ENCODE measurements at regions not wholly inside any gene's neighbourhood (a gene's known extent, or its start where the extent isn't known, plus 50 kb on each side); places are given as distances from the start of the nearest gene placed in this dataset.
"Not testable (repeated sequence)": the region's sequence is repeated elsewhere in the genome, so short reads cannot be mapped to it uniquely, and the experiment has no call there.

DNA sequence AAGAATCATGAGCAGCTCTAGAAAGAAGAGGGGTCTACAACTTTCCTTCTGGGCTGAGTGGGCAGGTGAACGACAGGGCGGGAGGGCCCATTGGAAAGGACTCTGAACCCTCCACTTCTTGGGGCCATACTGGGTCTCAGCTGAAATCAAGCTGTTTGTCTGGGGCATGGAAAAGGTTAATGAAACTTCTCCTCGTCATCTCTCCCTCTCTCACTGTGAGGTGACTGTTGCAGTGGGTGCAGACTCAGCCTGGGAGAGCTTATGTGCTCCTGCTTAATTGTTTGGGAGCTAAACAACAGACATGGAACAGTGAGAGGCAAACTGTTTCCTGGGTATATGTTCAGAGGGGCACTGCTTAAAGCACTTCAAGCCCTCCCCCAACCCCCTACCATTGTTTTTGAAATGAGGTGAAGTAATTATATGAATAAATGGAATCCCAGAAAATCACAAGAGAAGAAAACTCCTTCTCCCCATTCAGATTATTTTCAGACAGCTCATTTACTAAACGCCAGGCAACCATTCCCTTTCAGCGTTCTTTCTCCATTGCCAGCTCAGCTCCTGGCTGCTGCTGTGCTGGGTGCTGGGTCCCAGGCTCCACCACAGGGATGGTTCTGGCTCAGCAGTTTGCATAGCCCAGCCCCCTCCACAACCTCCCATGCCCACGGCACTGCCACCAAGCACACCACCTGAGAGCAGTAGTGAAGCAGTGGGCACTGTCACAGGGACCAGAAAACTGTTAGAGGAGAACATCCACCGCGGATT, 444.9 kb upstream of the TBL1XR1 start:
- Histone ChIP-seq H3K27ac (no peak overlapping the region), H3K36me3 (no peaks in the 10 kb centered on the region), H3K9me3 (replicated peaks) (no peaks in the 10 kb centered on the region), H3K27me3 (no peaks in the 10 kb centered on the region), H3K4me3 (no peak overlapping the region), H3K4me1 (no peaks in the 10 kb centered on the region)
- no peak for DNase-seq

DNA sequence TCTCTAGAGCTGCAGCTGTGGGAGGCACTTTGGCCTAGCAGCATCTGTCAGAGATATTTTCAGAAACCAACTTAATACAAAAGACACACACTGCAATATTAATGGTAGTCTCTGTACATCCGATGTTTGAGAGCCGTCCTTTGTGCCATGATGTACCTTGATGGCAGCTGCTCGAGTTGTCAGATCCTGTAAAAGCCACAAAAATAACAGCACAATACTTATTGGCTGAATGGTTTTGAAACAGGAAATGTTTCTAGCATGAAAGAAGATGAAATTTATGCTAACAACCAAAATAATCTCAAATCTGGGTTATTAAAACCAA, 445.5 kb upstream of the TBL1XR1 start:
- Histone ChIP-seq H3K9me3 (replicated peaks) (no peaks in the 10 kb centered on the region), H3K27me3 (no peaks in the 10 kb centered on the region), H3K4me1 (no peaks in the 10 kb centered on the region), H3K36me3 (no peaks in the 10 kb centered on the region), H3K4me3 (no peak overlapping the region), H3K27ac (no peak overlapping the region)
- DNase-seq: no peak

DNA sequence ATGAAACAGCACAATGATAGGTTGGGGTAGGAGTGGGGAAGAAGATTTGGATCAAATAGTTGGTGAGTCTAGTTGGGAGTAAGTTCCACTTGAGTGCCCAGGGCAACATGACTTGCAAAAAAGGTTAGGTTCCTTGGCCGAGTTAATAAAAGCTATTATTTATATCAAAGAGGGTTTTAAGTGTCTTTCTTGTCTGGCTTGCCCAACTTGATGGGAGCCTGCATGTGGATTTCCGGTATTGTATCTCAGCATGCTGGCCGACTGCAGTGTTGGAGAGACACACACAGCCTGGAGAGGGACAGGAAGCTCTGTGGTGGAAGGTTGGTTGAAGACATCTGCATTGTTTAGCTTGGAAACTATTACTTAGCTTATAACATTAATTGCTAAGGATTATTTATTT, 449.5 kb upstream of the TBL1XR1 start:
- Histone ChIP-seq H3K9me3 (replicated peaks) (no peaks in the 10 kb centered on the region), H3K27ac (no peak overlapping the region), H3K36me3 (no peaks in the 10 kb centered on the region), H3K27me3 (no peaks in the 10 kb centered on the region), H3K4me3 (no peak overlapping the region), H3K4me1 (no peaks in the 10 kb centered on the region)
- no peak for DNase-seq

DNA sequence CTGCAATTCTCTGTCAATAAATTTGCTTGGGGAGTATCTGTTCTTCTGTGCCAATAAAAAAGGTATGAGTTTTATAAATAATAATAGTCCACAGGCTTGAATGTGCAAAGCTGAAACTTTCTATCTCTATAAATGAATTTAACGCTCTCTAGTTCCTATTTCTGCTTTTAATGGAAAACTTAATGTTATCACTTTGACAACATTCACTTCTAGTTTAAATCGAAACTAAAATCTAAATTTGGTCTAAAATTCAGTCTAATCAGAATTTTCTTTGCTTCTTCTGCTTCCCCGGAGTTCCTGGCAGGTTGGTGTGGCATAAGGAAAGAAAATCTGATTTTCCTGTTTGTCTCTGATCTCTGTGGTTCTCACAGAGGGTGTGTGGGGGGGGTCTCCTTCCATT, 450.1 kb upstream of the TBL1XR1 start:
- H3K36me3 ChIP-seq: no peaks in the 10 kb centered on the region
- H3K4me1 ChIP-seq: no peaks in the 10 kb centered on the region
- no peak overlapping the region for H3K27ac ChIP-seq
- no peaks in the 10 kb centered on the region for H3K27me3 ChIP-seq
- DNase-seq: no peak
- H3K4me3 ChIP-seq: no peak overlapping the region
- H3K9me3 ChIP-seq (replicated peaks): no peaks in the 10 kb centered on the region

DNA sequence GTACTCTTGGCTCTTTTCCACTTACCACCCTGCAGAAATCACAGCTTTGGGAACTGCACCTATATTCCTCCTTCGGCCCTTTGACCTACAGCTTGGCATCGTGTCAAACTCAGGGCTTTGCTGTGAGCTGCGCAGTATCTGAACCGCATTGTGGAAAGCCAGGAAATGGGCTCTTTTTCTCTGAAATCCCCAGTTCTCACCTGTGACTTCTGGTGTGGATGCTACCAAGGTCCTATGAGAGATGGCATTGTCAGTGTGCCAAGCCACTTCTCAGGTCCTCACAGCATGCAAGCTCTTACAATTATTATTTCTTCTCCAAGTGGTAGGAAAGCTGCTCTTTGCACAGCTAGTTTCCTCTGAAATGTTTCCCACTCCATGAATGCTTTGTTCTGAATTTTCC, 450.6 kb upstream of the TBL1XR1 start:
- Histone ChIP-seq H3K36me3 (no peaks in the 10 kb centered on the region), H3K4me1 (no peaks in the 10 kb centered on the region), H3K27ac (no peak overlapping the region), H3K4me3 (no peak overlapping the region), H3K9me3 (replicated peaks) (no peaks in the 10 kb centered on the region), H3K27me3 (no peaks in the 10 kb centered on the region)
- no peak for DNase-seq

DNA sequence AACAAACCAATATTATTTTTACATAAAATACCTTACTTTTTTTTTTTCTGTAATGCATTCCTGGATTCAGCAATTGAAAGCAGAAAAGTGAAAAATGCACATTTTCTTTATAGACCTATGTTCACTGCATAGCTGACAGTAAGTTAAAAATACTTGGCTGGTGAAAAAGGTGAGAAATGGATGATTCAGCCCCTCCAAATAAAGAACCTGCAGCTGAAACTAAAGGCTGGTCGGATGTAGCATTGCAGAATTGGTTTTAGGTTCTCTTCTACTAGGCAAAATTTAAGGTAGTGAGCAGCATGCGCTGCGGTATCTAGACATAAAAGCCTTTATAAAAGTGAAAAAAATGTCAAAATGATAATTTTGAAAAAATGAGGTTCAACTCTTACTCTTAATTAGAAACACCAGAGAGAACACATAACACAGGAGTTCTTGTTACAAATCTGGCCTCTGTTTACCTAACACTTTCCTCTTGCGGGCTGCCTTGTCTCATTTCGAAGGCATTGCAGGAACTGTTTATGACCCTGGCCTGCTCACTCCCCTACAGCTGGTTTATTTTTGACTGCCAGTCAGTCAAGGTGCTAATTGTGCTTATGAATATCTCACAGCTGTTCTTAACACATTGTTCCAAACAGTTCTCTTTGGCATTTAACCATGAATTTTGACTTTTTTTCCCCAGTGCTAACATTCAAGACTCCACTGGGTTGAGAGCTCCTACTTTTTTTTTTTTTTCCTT, 455.4 kb upstream of the TBL1XR1 start:
- H3K27ac ChIP-seq: no peak overlapping the region
- no peaks in the 10 kb centered on the region for H3K27me3 ChIP-seq
- no peak overlapping the region for H3K4me3 ChIP-seq
- no peaks in the 10 kb centered on the region for H3K4me1 ChIP-seq
- H3K9me3 ChIP-seq (replicated peaks): no peaks in the 10 kb centered on the region
- peak in 1 of 2 experiments; percentile 14 for DNase-seq
- H3K36me3 ChIP-seq: no peaks in the 10 kb centered on the region

DNA sequence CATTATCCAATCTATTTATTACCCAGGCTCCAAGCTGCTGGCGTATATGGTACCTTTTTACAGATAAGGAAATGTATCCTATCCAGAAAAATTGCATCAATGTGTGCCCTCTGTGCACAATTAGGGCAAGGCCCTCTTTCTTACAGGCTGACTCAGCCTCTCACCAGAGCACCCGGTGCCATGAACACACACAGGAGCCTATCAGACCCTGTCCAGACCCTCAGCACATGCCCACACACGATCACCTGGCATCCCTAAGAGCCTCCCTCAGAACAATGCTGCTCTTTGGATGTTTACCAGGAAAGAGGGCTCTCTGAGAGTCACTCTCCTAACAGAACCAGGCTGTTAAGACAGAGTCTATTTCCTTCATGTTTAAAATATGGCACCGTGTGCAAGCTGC, 460.0 kb upstream of the TBL1XR1 start:
- H3K4me1 ChIP-seq: no peaks in the 10 kb centered on the region
- H3K4me3 ChIP-seq: no peak overlapping the region
- no peaks in the 10 kb centered on the region for H3K36me3 ChIP-seq
- no peaks in the 10 kb centered on the region for H3K27me3 ChIP-seq
- no peaks in the 10 kb centered on the region for H3K9me3 ChIP-seq (replicated peaks)
- DNase-seq: no peak
- H3K27ac ChIP-seq: no peak overlapping the region

DNA sequence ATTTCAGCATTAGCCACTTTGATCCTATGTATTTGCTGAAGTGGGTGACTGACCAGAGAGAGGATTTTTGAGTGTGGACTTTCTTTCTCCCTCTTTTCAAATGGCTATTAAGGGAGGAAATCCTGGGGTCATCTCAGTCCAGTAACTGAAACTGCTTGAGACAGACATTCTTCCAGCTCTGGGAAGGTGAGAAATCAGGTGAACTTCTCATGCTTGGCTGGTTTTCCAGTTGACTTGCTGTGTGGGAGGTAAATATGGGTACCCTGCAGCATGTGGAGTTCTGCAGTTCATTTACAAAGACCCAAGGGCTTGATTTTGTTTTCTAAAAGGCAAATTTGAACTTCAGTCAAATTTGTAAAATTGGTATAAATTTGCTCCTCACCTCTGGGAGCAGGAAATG, 461.1 kb upstream of the TBL1XR1 start:
- H3K4me3 ChIP-seq: no peak overlapping the region
- no peaks in the 10 kb centered on the region for H3K27me3 ChIP-seq
- H3K4me1 ChIP-seq: no peaks in the 10 kb centered on the region
- H3K9me3 ChIP-seq (replicated peaks): no peaks in the 10 kb centered on the region
- DNase-seq: no peak
- H3K36me3 ChIP-seq: no peaks in the 10 kb centered on the region
- H3K27ac ChIP-seq: no peak overlapping the region

DNA sequence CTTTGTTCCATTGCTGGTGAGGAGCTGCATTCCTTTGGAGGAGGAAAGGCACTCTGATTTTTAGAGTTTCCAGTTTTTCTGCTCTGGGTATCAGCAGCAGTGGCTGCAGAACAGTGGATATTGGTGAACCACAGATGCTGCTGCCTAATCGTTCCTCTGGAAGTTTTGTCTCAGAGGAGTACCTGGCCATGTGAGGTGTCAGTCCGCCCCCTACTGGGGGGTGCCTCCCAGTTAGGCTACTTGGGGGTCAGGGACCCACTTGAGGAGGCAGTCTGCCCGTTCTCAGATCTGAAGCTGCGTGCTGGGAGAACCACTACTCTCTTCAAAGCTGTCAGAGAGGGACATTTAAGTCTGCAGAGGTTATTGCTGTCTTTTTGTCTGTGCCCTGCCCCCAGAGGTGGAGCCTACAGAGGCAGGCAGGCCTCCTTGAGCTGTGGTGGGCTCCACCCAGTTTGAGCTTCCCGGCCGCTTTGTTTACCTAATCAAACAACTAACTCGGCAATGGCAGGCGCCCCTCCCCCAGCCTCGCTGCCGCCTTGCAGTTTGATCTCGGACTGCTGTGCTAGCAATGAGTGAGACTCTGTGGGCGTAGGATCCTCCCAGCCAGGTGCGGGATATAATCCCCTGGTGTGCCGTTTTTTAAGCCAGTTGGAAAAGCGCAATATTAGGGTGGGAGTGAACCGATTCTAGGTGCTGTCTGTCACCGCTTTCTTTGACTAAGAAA, 467.3 kb upstream of the TBL1XR1 start:
- H3K36me3 ChIP-seq; H3K9me3 ChIP-seq (replicated peaks); DNase-seq; H3K27me3 ChIP-seq; H3K4me1 ChIP-seq; H3K27ac ChIP-seq; H3K4me3 ChIP-seq: not testable (repeated sequence)

DNA sequence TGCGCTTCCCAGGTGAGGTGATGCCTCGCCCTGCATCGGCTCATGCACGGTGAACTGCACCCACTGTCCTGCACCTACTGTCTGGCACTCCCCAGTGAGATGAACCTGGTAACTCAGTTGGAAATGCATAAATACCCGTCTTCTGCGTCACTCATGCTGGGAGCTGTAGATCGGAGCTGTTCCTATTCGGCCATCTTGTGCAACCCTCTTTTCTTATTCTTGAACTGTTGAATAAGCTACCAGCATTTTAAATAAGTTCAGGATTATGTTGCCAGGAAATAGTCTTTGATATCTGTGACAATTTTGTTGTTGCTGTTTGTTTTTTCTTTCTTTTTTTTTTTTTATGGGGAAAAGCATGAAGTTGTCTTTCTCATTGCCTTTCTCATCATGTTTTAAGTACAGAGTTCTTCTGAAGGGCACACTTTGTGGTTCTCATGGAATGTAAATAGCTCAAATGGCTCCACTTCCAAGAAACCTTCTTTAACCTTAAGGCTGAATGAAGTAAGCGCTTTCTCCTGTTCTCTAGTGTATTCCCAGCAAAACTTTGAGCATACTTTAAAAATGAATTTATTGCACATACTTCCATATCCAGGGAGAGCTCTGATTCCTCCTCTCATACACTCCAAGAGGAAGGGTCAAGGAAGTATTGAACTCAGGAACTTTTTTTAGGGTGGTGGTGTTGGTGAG, 468.0 kb upstream of the TBL1XR1 start:
- H3K4me3 ChIP-seq: no peak overlapping the region
- no peak overlapping the region for H3K27ac ChIP-seq
- no peaks in the 10 kb centered on the region for H3K4me1 ChIP-seq
- H3K27me3 ChIP-seq: no peaks in the 10 kb centered on the region
- H3K36me3 ChIP-seq: no peaks in the 10 kb centered on the region
- DNase-seq: no peak
- no peaks in the 10 kb centered on the region; the same call in 1 of the 2 replicates for H3K9me3 ChIP-seq (replicated peaks)

DNA sequence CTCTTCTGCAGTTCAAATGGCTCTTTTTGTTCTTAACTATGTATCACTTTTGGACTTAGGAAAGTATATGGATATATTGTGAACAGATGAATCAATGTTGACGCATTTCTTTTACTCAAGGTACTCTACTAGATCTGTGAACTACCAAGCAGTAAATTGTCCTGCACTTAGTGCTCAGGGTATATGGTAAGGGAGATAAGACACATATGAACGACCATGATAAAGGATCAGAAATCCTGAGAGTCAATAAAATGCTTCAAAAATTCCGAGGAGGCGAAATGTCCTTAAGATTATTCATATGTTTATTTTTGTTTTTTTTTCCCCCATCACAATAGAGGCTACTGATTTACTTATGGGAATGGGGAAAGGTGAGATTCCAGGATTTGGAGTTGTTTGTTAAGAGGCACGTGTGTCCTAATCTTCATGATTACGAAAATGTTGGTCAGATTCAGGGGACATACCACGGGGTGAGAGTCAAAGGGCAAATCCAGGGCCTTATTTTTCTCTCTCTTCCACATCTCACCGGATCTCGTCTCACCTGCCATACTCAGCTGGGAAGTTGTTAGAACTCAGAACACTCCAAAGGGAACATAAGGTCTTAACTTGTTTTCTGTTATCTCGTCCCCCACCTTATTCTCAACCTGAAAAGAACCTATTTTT, 475.1 kb upstream of the TBL1XR1 start:
- Histone ChIP-seq H3K27ac (no peak overlapping the region), H3K4me3 (no peak overlapping the region)
- DNase-seq: no peak

DNA sequence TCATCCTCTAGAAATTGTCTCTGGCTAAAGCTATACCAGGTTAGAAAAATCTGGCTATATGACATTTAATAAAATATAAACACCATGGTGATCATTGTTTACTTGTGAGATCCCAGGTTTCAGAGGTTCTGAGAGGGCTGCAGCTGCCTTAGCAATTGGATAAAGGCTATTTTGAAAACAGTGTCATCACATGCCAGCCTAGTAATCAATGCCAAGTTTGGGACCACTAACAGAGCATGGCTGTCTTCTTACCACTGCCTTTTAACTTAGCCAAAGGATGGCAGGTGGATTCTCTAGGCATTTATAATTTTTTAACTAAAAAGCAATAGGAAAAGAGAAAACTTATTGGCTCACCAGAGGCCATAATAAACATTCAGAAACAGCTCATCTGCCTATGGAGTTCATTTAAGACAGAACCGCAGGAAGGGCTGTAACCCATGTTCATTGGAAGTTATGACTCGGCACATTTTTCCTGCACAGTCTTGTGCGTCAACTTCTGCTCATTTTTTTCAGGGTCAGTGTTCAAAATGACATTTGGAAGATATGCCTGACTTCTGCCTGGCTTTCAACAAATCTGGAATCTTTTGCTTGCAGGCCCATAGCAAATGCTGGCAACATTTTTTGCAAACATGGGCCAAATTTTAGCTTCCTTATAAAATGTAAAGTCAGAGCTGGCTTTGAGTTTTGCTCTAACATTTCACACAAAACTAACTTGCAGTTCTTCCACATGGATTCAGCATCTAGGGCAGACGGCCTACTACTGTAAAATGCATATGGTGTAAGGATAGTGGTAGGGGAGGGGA, 476.0 kb upstream of the TBL1XR1 start:
- no peaks in the 10 kb centered on the region for H3K4me1 ChIP-seq
- no peaks in the 10 kb centered on the region for H3K9me3 ChIP-seq (replicated peaks)
- no peak overlapping the region for H3K27ac ChIP-seq
- no peak for DNase-seq
- no peaks in the 10 kb centered on the region for H3K36me3 ChIP-seq
- no peak overlapping the region for H3K4me3 ChIP-seq
- no peaks in the 10 kb centered on the region for H3K27me3 ChIP-seq

More for the DNA sequence above, 475.1 kb upstream of the TBL1XR1 start:
- Histone ChIP-seq H3K27me3 (no peaks in the 10 kb centered on the region), H3K9me3 (replicated peaks) (no peaks in the 10 kb centered on the region), H3K36me3 (no peaks in the 10 kb centered on the region), H3K4me1 (no peaks in the 10 kb centered on the region)

DNA sequence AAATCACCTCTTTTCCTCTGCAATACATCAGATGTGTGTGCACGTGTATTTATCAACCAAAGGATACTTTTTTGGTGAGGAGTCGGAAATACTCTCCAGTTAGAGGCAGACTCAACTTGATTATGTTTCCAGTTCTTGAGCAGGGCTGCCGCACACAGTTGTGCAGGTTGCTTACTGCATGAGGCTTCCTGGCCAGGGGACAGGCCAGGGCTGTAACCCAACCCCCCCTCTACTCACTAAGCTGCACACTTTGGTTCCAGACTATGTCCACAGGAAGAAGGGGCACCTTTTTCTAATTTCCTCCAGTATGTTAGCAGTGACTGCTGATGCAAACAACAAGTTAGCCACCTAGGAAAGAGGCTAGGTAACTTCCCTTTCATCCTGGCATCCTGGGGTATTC, 476.9 kb upstream of the TBL1XR1 start:
- no peaks in the 10 kb centered on the region for H3K4me1 ChIP-seq
- H3K36me3 ChIP-seq: no peaks in the 10 kb centered on the region
- no peaks in the 10 kb centered on the region for H3K27me3 ChIP-seq
- H3K4me3 ChIP-seq: no peak overlapping the region
- DNase-seq: no peak
- no peak overlapping the region for H3K27ac ChIP-seq
- no peaks in the 10 kb centered on the region for H3K9me3 ChIP-seq (replicated peaks)

DNA sequence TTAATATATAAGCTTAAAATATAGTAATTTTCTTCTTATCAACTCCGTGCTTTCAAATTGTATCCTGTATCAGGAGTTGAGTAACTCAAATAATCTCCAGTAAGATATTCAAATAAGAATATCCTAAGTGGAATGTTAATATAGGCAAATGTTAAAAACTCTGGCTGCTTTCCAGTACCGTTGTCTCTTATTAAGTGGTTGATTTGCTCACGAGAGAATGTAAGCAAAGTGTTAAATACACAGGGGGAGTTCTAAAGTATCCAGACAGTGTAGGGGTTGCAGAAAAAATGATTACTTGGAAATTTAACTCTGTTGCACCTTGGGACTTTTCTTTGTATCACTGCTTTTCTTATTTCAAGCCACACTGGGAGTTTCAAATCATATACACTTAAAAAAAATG, 478.9 kb upstream of the TBL1XR1 start:
- no peaks in the 10 kb centered on the region for H3K27me3 ChIP-seq
- DNase-seq: no peak
- H3K4me3 ChIP-seq: no peak overlapping the region
- H3K9me3 ChIP-seq (replicated peaks): no peaks in the 10 kb centered on the region
- no peaks in the 10 kb centered on the region for H3K4me1 ChIP-seq
- H3K36me3 ChIP-seq: no peaks in the 10 kb centered on the region
- no peak overlapping the region for H3K27ac ChIP-seq
